Epidermal melanocyte (primary cell): ENCODE measurements at regions not wholly inside any gene's neighbourhood (a gene's known extent, or its start where the extent isn't known, plus 50 kb on each side); places are given as distances from the start of the nearest gene placed in this dataset.
"Not testable (repeated sequence)": the region's sequence is repeated elsewhere in the genome, so short reads cannot be mapped to it uniquely, and the experiment has no call there.

Experiments used
- DNase-seq: peaks from one replicate; pipeline ENCODE4 v3.0.0; 2011; ENCODE audit warnings: low spot score; ENCODE audit not compliant: insufficient read length

- DNase-seq: no peak
These were observed 102.1 kb upstream of the NECTIN3 start for GRCh38 chr3:110969229-110970211.

DNA sequence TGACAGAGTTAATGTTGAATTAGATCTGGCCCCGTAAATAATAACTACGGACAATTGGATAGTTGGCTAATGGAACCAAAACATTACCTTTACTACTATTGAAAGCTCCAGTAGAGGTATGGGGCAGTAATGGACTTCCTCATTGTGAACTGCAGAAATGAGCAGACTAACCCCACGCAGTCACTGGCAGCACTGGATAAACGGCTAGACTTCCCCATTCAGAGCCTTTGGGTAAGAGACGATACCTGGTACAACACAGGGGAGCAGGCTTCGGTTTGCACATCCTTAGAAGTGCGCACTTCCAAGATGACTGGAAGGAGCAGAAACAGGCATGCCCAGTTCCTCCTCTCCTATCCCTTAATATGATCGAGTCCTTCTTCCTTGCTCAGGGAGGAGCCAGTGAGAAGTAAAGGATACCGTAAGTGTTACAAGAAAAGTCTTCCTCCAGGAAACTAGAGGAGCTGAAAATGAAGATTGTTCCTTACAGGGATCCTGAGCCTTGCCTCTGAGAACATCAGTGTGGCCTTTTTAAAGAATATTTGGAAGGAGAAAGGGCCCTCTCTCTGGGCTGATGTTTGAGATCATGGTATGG, 100.5 kb upstream of the NECTIN3 start:
- DNase-seq: no peak

DNA sequence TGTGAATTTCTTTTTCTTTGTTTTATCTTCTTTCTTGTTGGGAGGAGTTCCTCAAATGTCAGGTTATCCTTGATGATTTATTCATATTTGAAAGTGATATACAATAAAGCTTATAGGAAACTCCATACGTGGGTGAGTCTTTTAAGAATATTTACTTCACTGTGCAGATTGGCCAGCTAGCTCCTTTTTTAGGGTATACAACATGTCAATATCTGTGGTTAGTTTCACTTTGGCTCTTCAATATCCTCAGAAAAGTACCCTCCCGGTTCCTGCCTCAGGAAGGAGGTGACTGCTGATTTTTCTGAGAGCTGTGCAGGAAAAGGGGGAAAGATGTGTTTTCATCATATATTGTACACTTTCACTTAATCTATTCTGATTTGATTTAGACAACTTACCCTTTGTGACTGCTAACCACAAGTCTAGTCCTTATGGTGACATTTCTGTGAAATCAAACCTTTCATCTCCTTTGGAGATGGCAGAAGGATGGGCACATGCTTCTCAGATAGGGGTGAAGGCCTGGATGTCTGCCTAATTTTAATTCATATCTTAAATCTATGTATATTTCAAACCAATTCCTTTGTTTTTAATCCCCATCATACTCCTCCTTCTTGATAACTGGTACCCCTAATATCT, 98.2 kb upstream of the NECTIN3 start:
- no peak for DNase-seq

DNA sequence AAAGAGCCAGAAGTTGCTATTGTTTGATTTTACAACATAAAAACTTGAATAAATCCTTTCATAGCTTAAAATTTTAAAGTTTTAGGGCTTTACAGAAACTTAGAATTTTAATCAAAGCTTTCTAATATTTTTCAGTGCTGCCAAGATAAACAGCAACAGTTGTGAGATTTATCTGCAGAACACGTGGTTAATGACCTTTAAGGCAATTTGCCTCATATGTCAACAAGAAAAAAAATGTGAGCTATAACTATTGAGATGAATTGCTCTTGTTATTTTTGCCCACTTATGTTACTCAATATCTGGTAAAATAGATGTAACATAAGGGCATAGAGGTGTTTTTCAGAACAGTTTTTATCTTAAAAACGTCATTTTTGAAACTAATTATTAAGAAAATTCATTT, 96.7 kb upstream of the NECTIN3 start:
- no peak for DNase-seq

DNA sequence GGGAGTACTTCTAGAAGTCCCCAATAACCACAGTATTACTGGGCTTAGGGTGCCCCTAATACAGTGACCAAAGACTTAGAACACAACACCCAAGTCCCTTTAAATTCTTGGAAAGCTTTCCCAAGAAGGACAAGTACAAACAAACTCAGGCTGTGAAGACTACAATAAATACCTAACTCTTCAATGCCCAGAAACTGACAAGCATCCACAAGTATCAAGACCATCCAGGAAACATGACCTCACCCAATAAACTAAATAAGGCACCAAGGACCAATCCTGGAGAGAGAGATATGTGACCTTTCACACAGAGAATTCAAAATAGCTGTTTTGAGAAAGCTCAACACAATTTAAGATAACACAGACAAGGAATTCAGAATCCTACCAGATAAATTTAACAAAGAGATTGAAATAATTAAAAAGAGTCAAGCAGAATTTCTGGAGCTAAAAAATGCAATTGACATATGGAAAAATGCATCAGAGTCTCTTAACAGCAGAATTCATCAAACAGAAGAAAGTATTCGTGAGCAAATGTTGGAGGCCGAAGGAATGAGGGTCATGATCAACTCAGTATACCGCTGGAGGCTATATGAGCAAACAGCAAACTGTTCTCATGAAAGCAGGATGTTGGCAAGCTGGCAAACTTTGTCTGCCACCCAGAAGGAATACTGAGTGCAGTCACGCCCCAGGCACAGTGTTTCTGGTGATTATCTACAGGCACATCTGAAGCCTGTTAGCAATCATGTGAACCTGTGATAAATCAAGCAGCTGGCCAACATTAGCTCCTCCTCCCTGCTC, 87.0 kb upstream of the NECTIN3 start:
- no peak for DNase-seq

DNA sequence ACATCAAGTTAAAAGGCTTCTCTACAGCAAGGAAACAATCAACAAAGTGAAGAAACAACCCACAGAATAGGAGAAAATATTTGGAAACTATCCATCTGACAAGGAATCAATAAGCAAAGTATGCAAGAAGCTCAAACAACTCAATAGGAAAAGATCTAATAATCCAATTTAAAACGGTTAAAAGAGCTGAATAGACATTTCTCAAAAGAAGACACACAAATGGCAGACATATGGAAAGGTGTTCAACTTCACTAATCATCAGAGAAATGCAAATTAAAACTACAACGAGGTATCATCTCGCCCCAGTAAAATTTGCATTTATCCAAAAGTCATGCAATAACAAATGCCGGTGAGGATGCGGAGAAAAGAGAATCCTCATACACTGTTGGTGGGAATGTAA, 82.2 kb upstream of the NECTIN3 start:
- no peak for DNase-seq

GRCh38 chr3:110995461-110996231, 76.0 kb upstream of the NECTIN3 start:
- no peak for DNase-seq

DNA sequence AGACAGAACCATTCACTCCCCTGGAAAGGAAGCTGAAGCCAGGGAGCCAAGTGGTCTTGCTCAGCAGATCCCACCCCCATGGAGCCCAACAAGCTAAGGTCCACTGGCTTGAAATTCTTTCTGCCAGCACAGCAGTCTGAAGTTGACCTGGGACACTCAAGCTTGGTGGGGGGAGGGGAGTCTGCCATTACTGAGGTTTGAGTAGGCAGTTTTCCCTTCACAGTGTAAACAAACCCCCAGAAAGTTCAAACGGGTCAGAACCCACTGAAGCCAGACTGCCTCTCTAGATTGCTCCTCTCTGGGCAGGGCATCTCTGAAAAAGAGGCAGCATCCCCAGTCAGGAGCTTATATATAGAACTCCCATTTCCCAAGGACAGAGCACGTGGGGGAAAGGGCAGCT, 72.8 kb upstream of the NECTIN3 start:
- DNase-seq: not testable (repeated sequence)

DNA sequence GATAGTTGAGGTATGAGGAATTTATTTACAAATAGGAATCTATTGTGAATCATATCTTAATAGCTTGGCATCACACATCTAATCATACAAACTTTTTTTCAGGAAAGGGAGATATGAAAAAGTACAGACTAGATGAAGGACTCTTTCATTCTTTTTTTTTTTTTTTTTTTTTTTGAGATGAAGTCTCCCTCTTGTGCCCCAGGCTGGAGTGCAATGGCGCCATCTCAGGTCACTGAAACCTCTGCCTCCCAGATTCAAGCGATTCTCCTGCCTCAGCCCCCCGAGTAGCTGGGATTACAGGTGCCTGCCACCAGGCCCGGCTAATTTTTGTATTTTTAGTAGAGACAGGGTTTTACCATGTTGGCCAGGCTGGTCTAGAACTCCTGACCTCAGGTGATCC, 65.1 kb upstream of the NECTIN3 start:
- DNase-seq: not testable (repeated sequence)

- no peak for DNase-seq
These were observed 59.0 kb upstream of the NECTIN3 start for GRCh38 chr3:111012388-111013248.
